ENCODE measurements at regions not wholly inside any gene's neighbourhood (a gene's known extent, or its start where the extent isn't known, plus 50 kb on each side); places are given as distances from the start of the nearest gene placed in this dataset.
"Not testable (repeated sequence)": the region's sequence is repeated elsewhere in the genome, so short reads cannot be mapped to it uniquely, and the experiment has no call there.

DNA sequence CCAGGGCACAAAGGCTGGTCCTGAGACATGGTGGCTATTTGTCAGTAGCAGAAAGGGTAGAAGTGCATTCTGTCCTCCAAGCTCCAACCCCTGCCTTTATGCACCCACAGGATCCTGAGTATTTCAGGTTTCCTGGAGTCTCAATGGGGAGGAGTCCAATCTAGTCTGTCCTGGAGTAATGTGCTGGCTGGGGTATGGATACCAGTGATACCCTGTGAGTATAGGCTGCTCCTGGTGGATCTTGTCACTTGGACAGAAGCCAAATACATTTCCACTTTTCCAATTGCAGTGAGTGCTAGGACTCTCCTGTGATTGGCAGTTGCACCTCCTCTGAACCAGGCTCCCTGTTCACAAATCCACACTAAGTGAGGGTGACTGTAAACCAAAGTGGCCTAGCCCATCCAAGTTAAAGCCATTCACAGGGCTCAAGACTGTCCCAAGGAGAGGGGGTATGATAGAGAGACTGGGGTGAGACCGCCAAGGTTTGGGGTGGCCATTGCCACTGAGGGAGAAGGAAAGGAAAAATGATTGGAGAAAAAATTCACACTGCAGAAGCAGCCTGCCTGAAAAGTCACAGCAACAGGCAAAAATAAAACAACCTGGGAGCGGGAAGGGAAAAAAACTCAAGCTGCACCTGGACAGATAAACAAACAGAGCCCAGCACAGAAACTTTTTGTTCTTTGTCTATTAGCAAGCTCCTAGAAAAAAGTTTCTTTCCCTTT lies 163.4 kb upstream of the ETV3 start:
- H3K79me2 ChIP-seq (ENCODE audit: control insufficient read depth, low read length), result no peaks in the 10 kb centered on the region
- H3K27me3 ChIP-seq (ENCODE audit: control insufficient read depth, low read length), result no peaks in the 10 kb centered on the region
- H3F3A ChIP-seq (ENCODE audit: control insufficient read depth, insufficient read depth), result no peaks in the 10 kb centered on the region
- H3K9me2 ChIP-seq (replicated peaks; ENCODE audit: control insufficient read depth, low read length), result no peaks in the 10 kb centered on the region
- no peaks in the 10 kb centered on the region for H3K9me3 ChIP-seq (ENCODE audit: control insufficient read depth, insufficient read depth, low read length)
- no peaks in the 10 kb centered on the region for H3K4me1 ChIP-seq (ENCODE audit: control insufficient read depth, low read length)
- H3K36me3 ChIP-seq (ENCODE audit: control insufficient read depth, low read length), result no peaks in the 10 kb centered on the region
- no peak overlapping the region for H3K27ac ChIP-seq (ENCODE audit: low read depth, low read length)
- no peaks in the 10 kb centered on the region for H4K20me1 ChIP-seq (ENCODE audit: control insufficient read depth, insufficient read depth, low read depth, low read length)
- TF ChIP-seq EZH2phosphoT487 (IDR thresholded peaks at IDR 0.05; ENCODE audit: borderline replicate concordance, low read length), result no peak
- TF ChIP-seq, protein P1, sequence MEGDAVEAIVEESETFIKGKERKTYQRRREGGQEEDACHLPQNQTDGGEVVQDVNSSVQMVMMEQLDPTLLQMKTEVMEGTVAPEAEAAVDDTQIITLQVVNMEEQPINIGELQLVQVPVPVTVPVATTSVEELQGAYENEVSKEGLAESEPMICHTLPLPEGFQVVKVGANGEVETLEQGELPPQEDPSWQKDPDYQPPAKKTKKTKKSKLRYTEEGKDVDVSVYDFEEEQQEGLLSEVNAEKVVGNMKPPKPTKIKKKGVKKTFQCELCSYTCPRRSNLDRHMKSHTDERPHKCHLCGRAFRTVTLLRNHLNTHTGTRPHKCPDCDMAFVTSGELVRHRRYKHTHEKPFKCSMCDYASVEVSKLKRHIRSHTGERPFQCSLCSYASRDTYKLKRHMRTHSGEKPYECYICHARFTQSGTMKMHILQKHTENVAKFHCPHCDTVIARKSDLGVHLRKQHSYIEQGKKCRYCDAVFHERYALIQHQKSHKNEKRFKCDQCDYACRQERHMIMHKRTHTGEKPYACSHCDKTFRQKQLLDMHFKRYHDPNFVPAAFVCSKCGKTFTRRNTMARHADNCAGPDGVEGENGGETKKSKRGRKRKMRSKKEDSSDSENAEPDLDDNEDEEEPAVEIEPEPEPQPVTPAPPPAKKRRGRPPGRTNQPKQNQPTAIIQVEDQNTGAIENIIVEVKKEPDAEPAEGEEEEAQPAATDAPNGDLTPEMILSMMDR (IDR thresholded peaks at IDR 0.05; ENCODE audit: low read depth, low read length, poor library complexity, severe bottlenecking), result no peak
- H3K4me3 ChIP-seq (ENCODE audit: low read length), result no peak overlapping the region
- no peak overlapping the region for H3K4me2 ChIP-seq (ENCODE audit: low read length)

DNA sequence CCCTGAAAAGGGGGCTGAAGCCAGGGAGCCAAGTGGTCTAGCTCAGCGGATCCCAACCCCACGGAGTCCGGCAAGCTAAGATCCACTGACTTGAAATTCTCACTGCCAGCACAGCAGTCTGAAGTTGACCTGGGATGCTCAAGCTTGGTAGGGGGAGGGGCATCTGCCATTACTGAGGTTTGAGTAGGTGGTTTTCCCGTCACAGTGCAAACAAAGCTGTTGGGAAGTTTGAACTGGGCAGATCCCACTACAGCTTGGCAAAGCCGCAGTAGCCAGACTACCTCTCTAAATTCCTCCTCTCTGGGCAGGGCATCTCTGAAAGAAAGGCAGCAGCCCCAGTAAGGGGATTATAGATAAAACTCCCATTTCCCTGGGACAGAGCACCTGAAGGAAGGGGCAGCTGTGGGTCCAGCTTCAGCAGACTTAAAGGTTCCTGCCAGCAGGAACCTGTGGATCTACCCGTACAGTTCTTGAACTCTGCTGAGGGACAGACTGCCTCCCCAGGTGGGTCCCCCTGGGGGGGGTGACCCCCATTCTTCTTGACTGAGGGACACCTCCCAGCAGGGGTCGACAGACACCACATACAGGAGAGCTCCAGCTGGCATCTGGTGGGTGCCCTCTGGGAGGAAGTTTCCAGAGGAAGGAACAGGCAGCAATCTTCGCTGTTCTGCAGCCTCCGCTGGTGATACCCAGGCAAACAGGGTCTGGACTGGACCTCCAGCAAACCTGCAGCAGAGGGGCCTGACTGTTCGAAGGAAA lies 156.4 kb upstream of the ETV3 start:
- not testable (repeated sequence) for H3K9me2 ChIP-seq (replicated peaks; ENCODE audit: control insufficient read depth, low read length); H3K9me3 ChIP-seq (ENCODE audit: control insufficient read depth, insufficient read depth, low read length); H3K79me2 ChIP-seq (ENCODE audit: control insufficient read depth, low read length); H3F3A ChIP-seq (ENCODE audit: control insufficient read depth, insufficient read depth); H4K20me1 ChIP-seq (ENCODE audit: control insufficient read depth, insufficient read depth, low read depth, low read length); H3K27me3 ChIP-seq (ENCODE audit: control insufficient read depth, low read length); H3K4me3 ChIP-seq (ENCODE audit: low read length); H3K27ac ChIP-seq (ENCODE audit: low read depth, low read length); H3K36me3 ChIP-seq (ENCODE audit: control insufficient read depth, low read length); H3K4me1 ChIP-seq (ENCODE audit: control insufficient read depth, low read length); H3K4me2 ChIP-seq (ENCODE audit: low read length)

GRCh38 chr1:157292809-157293564 lies 154.8 kb upstream of the ETV3 start:
- Histone ChIP-seq H3K36me3 (ENCODE audit: control insufficient read depth, low read length) (no peaks in the 10 kb centered on the region), H3K9me2 (replicated peaks; ENCODE audit: control insufficient read depth, low read length) (no peaks in the 10 kb centered on the region), H3K4me1 (ENCODE audit: control insufficient read depth, low read length) (no peaks in the 10 kb centered on the region), H3F3A (ENCODE audit: control insufficient read depth, insufficient read depth) (no peaks in the 10 kb centered on the region), H4K20me1 (ENCODE audit: control insufficient read depth, insufficient read depth, low read depth, low read length) (no peaks in the 10 kb centered on the region), H3K27me3 (ENCODE audit: control insufficient read depth, low read length) (peaks cover 8% of the 10 kb centered on the region), H3K4me3 (ENCODE audit: low read length) (no peak overlapping the region), H3K27ac (ENCODE audit: low read depth, low read length) (no peak overlapping the region), H3K9me3 (ENCODE audit: control insufficient read depth, insufficient read depth, low read length) (no peaks in the 10 kb centered on the region), H3K79me2 (ENCODE audit: control insufficient read depth, low read length) (no peaks in the 10 kb centered on the region), H3K4me2 (ENCODE audit: low read length) (no peak overlapping the region)
- no peak for TF ChIP-seq EZH2phosphoT487 (IDR thresholded peaks at IDR 0.05; ENCODE audit: borderline replicate concordance, low read length)
- TF ChIP-seq, protein P1 (IDR thresholded peaks at IDR 0.05; ENCODE audit: low read depth, low read length, poor library complexity, severe bottlenecking), result no peak
